Activated B cell treated with CpG ODN at 0.5 μM for 24 hours (primary cell): ENCODE measurements at regions not wholly inside any gene's neighbourhood (a gene's known extent, or its start where the extent isn't known, plus 50 kb on each side); places are given as distances from the start of the nearest gene placed in this dataset.

Experiments used
- ATAC-seq: fragments of 200-7000 bp; cut with Tn5 transposase; one replicate; pipeline ENCODE4 v1.10.0; 2021; ENCODE audit warnings: low read depth, mild to moderate bottlenecking, moderate library complexity
- CTCF ChIA-PET: fragments of 350-600 bp; sonication (Branson Sonifier 250); formaldehyde crosslinking; loops from one replicate; lab custom pipeline; 2021; ENCODE audit warnings: antibody characterized with exemption; lab: Charles Lee
- POLR2A ChIA-PET: fragments of 350-600 bp; sonication (Branson Sonifier 250); formaldehyde crosslinking; loops from one replicate; lab custom pipeline; 2021; ENCODE audit warnings: antibody characterized with exemption; lab: Charles Lee
- DNase-seq: peaks from one replicate; pipeline ENCODE4 v3.0.0; 2022
- H3K27ac Mint-ChIP-seq: one replicate; pipeline ENCODE4 v1.8.0; 2020; ENCODE audit warnings: mixed read lengths
- H3K27me3 Mint-ChIP-seq: one replicate; pipeline ENCODE4 v1.8.0; 2021; ENCODE audit warnings: mixed read lengths
- H3K36me3 Mint-ChIP-seq: one replicate; pipeline ENCODE4 v1.8.0; 2021; ENCODE audit warnings: low read depth, mixed read lengths
- H3K4me1 Mint-ChIP-seq: one replicate; pipeline ENCODE4 v1.8.0; 2021; ENCODE audit warnings: mixed read lengths
- H3K4me3 Mint-ChIP-seq: one replicate; pipeline ENCODE4 v1.8.0; 2020; ENCODE audit warnings: mild to moderate bottlenecking, mixed read lengths
- H3K9me3 Mint-ChIP-seq: one replicate; pipeline ENCODE4 v1.8.0; 2020; ENCODE audit warnings: mixed read lengths
- intact Hi-C: fragments of 100-400 bp; cut with micrococcal nuclease; formaldehyde crosslinking; loops from one replicate; pipeline ENCODE4 v1.15.1; 2024
- TF ChIP-seq, protein P1 (sequence below): fragments of 200-600 bp; IDR thresholded peaks from one replicate; pipeline ENCODE4 v1.8.0; 2022; ENCODE audit warnings: antibody characterized with exemption, mild to moderate bottlenecking

DNA sequence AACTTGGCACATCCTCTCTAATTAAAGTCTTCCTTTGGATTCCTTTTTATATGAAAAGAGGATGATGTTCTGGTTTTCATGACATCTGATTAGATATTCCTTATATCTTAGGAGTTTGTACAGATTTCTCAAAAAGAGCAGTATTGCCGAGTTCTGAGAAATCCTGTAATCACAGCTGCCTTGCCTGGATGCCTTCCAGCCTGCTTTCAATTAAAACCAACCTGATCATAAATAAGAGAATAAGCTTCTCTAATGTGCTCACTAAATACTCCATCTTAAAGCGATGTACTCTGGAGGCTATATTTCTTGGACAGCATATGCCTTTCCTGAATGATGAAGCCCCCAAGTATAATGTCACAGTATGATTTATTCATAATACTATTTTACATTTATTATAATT, 1203.8 kb upstream of the PIK3C3 start:
- CTCF ChIA-PET = no interaction called here
- H3K27me3 Mint-ChIP-seq = no peaks in the 10 kb centered on the region
- intact Hi-C loops = no loop called here
- ATAC-seq = no peak
- no peaks in the 10 kb centered on the region for H3K36me3 Mint-ChIP-seq
- POLR2A ChIA-PET = no interaction called here
- H3K4me3 Mint-ChIP-seq = no peak overlapping the region
- H3K9me3 Mint-ChIP-seq = peaks cover 12% of the 10 kb centered on the region
- TF ChIP-seq, protein P1, sequence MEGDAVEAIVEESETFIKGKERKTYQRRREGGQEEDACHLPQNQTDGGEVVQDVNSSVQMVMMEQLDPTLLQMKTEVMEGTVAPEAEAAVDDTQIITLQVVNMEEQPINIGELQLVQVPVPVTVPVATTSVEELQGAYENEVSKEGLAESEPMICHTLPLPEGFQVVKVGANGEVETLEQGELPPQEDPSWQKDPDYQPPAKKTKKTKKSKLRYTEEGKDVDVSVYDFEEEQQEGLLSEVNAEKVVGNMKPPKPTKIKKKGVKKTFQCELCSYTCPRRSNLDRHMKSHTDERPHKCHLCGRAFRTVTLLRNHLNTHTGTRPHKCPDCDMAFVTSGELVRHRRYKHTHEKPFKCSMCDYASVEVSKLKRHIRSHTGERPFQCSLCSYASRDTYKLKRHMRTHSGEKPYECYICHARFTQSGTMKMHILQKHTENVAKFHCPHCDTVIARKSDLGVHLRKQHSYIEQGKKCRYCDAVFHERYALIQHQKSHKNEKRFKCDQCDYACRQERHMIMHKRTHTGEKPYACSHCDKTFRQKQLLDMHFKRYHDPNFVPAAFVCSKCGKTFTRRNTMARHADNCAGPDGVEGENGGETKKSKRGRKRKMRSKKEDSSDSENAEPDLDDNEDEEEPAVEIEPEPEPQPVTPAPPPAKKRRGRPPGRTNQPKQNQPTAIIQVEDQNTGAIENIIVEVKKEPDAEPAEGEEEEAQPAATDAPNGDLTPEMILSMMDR = no peak
- H3K4me1 Mint-ChIP-seq = no peaks in the 10 kb centered on the region
- DNase-seq = no peak
- no peak overlapping the region for H3K27ac Mint-ChIP-seq

DNA sequence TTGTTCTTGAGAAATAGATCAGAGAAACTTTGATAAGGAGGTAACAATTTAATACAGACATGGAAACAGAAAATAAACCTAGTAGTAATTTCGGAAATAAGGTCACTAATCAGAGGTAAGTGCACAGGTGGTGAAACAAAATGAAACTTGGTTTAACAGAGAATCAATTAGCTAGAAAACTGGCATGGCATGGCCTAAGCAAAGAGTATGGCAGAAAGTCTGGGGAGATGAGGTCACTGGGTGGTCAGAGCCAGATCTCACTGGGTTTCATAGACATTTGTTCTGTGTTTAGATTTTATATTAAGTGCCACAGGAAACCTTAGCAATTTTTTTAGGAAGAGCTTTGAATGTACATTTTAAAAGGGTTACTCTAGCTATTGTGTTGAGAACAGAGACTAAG, 1216.0 kb upstream of the PIK3C3 start:
- POLR2A ChIA-PET = no interaction called here
- no peak for DNase-seq
- H3K36me3 Mint-ChIP-seq = no peaks in the 10 kb centered on the region
- H3K4me1 Mint-ChIP-seq = no peaks in the 10 kb centered on the region
- TF ChIP-seq, protein P1 = no peak
- CTCF ChIA-PET = no interaction called here
- no peaks in the 10 kb centered on the region for H3K9me3 Mint-ChIP-seq
- no peak for ATAC-seq
- no peak overlapping the region for H3K4me3 Mint-ChIP-seq
- H3K27ac Mint-ChIP-seq = no peak overlapping the region
- no peaks in the 10 kb centered on the region for H3K27me3 Mint-ChIP-seq
- intact Hi-C loops = no loop called here

DNA sequence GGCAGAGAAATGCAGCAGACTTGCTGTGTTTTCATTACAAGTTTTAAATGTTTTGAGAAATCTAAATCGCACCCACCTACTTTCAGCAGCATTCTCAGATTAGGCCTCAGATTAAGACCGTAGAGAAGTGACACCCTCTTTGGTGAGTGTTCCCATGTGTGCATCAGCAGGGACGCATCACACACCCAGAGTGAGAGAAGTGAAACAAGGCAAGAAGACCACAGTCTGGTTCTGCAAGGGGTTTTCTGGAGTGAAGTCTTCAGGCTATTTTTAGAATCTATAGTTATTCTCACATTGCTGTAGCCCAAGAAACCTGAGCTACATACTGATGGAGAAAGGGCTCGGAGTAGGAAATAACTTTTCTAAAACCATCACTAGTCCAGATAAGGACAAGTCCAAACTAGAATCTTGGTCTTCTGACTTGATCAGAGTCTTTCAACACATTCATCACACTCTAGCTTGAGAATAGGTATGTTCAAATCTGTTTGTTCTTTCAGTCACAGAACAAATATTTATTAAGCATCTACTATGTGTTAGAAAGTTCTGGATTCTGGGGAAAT, 1216.6 kb upstream of the PIK3C3 start:
- no peaks in the 10 kb centered on the region for H3K27me3 Mint-ChIP-seq
- CTCF ChIA-PET = no interaction called here
- POLR2A ChIA-PET = no interaction called here
- no peak overlapping the region for H3K27ac Mint-ChIP-seq
- ATAC-seq (no peak), DNase-seq (no peak)
- TF ChIP-seq, protein P1 = no peak
- no peaks in the 10 kb centered on the region for H3K4me1 Mint-ChIP-seq
- no peak overlapping the region for H3K4me3 Mint-ChIP-seq
- H3K36me3 Mint-ChIP-seq = no peaks in the 10 kb centered on the region
- H3K9me3 Mint-ChIP-seq = no peaks in the 10 kb centered on the region
- intact Hi-C loops = no loop called here

DNA sequence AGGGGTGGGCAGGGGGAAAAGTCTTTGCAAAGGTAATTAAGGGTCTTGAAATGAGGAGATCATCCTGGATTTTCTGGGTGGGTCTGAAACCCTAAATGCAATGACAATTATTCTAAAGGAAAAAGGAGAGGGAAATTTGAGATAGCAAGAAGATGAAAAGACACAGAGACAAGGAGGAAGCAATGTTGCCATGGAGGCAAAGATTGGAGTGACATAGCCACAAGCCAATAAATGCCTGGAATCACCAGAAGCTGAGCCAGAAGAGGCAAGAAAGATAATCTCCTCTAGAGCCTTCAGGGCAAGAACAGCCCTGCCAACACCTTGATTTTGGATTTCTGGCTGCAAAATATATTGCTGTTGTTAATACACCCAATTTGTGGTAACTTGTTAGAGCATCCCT, 1246.3 kb upstream of the PIK3C3 start:
- Mint-ChIP-seq H3K27ac (no peak overlapping the region), H3K4me3 (no peak overlapping the region), H3K36me3 (no peaks in the 10 kb centered on the region), H3K27me3 (no peaks in the 10 kb centered on the region), H3K4me1 (no peaks in the 10 kb centered on the region), H3K9me3 (peaks cover 7% of the 10 kb centered on the region)
- ATAC-seq (no peak), DNase-seq (no peak)
- POLR2A ChIA-PET = no interaction called here
- intact Hi-C loops = no loop called here
- TF ChIP-seq, protein P1 = no peak
- CTCF ChIA-PET = no interaction called here

DNA sequence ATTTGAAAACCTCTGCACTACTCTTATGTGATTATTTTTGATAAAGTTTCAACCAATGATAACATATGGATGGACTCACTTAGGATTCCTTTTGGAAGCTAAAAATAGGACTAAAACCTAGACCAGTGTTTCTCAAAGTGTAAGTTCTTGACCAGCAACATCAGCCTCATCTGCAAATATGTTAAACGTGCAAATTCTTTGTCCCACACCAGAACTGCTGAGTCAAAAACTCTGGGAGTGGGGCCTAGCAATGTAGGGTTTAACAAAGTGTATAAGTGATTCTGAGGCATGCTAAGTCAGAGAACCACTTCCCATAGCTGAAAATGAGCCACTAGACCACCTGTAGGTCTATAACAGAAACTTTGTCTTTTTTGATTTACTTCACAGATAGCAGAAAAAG, 1247.2 kb upstream of the PIK3C3 start:
- ChIA-PET POLR2A (no interaction called here), CTCF (no interaction called here)
- H3K27me3 Mint-ChIP-seq = no peaks in the 10 kb centered on the region
- DNase-seq (no peak), ATAC-seq (no peak)
- H3K27ac Mint-ChIP-seq = no peak overlapping the region
- no peaks in the 10 kb centered on the region for H3K36me3 Mint-ChIP-seq
- H3K4me1 Mint-ChIP-seq = no peaks in the 10 kb centered on the region
- intact Hi-C loops = no loop called here
- H3K4me3 Mint-ChIP-seq = no peak overlapping the region
- H3K9me3 Mint-ChIP-seq = peaks cover 3% of the 10 kb centered on the region
- TF ChIP-seq, protein P1 = no peak
